Activated CD4-positive, alpha-beta T cell treated with anti-CD3 and anti-CD28 coated beads for 36 hours (primary cell): ENCODE measurements at regions not wholly inside any gene's neighbourhood (a gene's known extent, or its start where the extent isn't known, plus 50 kb on each side); places are given as distances from the start of the nearest gene placed in this dataset.

Experiments
- ATAC-seq: fragments of 200-7000 bp; cut with Tn5 transposase; one replicate; pipeline ENCODE4 v1.10.0; 2021; ENCODE audit warnings: mild to moderate bottlenecking, moderate library complexity
- CTCF ChIA-PET: fragments of 350-600 bp; sonication (Branson Sonifier 250); formaldehyde crosslinking; loops from one replicate; lab custom pipeline; 2021; ENCODE audit warnings: antibody characterized with exemption; lab: Charles Lee
- POLR2A ChIA-PET: fragments of 350-600 bp; sonication (Branson Sonifier 250); formaldehyde crosslinking; loops from one replicate; lab custom pipeline; 2021; ENCODE audit warnings: antibody characterized with exemption, inconsistent platforms; lab: Charles Lee
- DNase-seq: peaks from one replicate; pipeline ENCODE4 v3.0.0-alpha.2; 2020
- H3K27ac Mint-ChIP-seq: one replicate; pipeline ENCODE4 v1.8.0; 2021; ENCODE audit warnings: mixed read lengths
- H3K27me3 Mint-ChIP-seq: one replicate; pipeline ENCODE4 v1.8.0; 2021; ENCODE audit warnings: mixed read lengths
- H3K36me3 Mint-ChIP-seq: one replicate; pipeline ENCODE4 v1.8.0; 2021; ENCODE audit warnings: low read depth, mixed read lengths
- H3K4me1 Mint-ChIP-seq: one replicate; pipeline ENCODE4 v1.8.0; 2021; ENCODE audit warnings: mixed read lengths
- H3K4me3 Mint-ChIP-seq: one replicate; pipeline ENCODE4 v1.8.0; 2021; ENCODE audit warnings: mild to moderate bottlenecking, moderate library complexity, mixed read lengths
- H3K9me3 Mint-ChIP-seq: one replicate; pipeline ENCODE4 v1.8.0; 2021; ENCODE audit warnings: low read depth, mixed read lengths
- intact Hi-C, 2 experiments: fragments of 100-400 bp; cut with DNase I in 1 of 2; cut with micrococcal nuclease in 1 of 2; formaldehyde crosslinking; loops; one replicate each; pipeline versions ENCODE4 v1.14.2 to v1.15.1; 2022 to 2024; cut with DNase I, micrococcal nuclease

DNA sequence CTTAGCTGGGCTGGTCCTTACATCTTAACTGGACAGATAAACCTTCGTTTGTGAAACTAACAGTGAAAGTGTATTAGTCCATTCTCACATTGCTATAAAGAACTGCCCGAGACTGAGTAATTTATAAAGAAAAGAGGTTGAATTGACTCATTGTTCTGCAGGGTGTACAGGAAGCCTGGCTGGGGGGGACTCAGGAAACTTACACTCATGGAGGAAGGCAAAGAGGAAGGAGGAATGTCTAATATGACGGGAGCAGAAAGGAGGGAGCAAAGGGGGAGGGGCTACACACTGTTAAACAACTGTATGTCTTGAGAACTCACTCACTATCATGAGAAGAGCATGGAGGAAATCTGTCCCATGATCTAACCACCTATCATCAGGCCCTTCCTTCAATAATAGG lies 1566.5 kb upstream of the PCDH7 start:
- H3K36me3 Mint-ChIP-seq: no peaks in the 10 kb centered on the region
- DNase-seq (no peak), ATAC-seq (no peak)
- H3K4me1 Mint-ChIP-seq: no peaks in the 10 kb centered on the region
- no peak overlapping the region for H3K27ac Mint-ChIP-seq
- H3K27me3 Mint-ChIP-seq: no peaks in the 10 kb centered on the region
- no peak overlapping the region for H3K4me3 Mint-ChIP-seq
- POLR2A ChIA-PET: no interaction called here
- CTCF ChIA-PET: no interaction called here
- intact Hi-C loops: no loop called here
- peaks cover 3% of the 10 kb centered on the region for H3K9me3 Mint-ChIP-seq

- ATAC-seq (no peak), DNase-seq (no peak)
- Mint-ChIP-seq H3K27me3 (no peaks in the 10 kb centered on the region), H3K4me1 (no peaks in the 10 kb centered on the region), H3K36me3 (no peaks in the 10 kb centered on the region), H3K27ac (no peak overlapping the region), H3K9me3 (peaks cover 11% of the 10 kb centered on the region), H3K4me3 (no peak overlapping the region)
- intact Hi-C loops: no loop called here
- POLR2A ChIA-PET: no interaction called here
- CTCF ChIA-PET: no interaction called here
These were observed 1544.9 kb upstream of the PCDH7 start for GRCh38 chr4:29175291-29175690.

DNA sequence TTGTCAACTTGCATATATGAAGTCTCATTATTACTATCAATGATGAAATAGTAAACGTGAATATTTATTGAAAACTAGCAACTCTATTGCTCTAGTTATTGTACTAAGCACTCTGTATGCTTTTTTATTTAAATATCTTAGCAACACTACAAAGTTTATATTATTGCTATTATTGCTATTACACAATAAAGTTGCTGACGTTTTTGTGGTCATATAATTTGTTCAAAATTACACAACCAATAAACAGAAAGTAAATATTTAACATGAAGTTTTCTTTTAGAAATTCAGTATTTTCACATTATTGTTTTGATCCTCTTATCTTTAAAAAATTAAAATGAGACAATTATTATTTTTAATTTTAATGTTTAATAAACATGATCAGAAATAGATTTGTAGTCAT lies 1521.1 kb upstream of the PCDH7 start:
- ChIA-PET POLR2A (no interaction called here), CTCF (no interaction called here)
- intact Hi-C loops: no loop called here
- no peak overlapping the region for H3K4me3 Mint-ChIP-seq
- no peak overlapping the region for H3K27ac Mint-ChIP-seq
- ATAC-seq (no peak), DNase-seq (no peak)
- H3K9me3 Mint-ChIP-seq: no peaks in the 10 kb centered on the region
- H3K36me3 Mint-ChIP-seq: no peaks in the 10 kb centered on the region
- no peaks in the 10 kb centered on the region for H3K27me3 Mint-ChIP-seq
- H3K4me1 Mint-ChIP-seq: no peaks in the 10 kb centered on the region

DNA sequence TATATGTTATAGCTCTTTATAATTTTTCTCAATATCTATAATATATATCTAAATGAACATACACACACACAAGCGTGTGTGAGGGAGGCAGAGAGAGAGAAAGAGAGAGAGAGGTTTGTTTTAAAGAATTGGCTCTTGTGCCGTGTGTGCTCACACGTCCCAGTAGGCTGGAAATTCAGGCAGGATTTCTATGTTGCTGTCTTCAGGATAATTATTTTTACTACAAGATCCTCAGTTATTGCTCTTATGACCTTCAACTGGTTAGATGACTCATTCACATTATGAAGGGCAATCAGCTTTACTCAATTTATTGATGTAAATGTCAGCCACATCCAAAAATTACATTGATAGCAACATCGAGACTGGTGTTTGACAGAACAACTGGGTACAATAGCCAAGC lies 1520.7 kb upstream of the PCDH7 start:
- ChIA-PET POLR2A (no interaction called here), CTCF (no interaction called here)
- no peaks in the 10 kb centered on the region for H3K27me3 Mint-ChIP-seq
- H3K36me3 Mint-ChIP-seq: no peaks in the 10 kb centered on the region
- no peak overlapping the region for H3K4me3 Mint-ChIP-seq
- ATAC-seq (no peak), DNase-seq (no peak)
- intact Hi-C loops: no loop called here
- H3K27ac Mint-ChIP-seq: no peak overlapping the region
- H3K4me1 Mint-ChIP-seq: no peaks in the 10 kb centered on the region
- H3K9me3 Mint-ChIP-seq: no peaks in the 10 kb centered on the region

GRCh38 chr4:29213020-29213419 lies 1507.1 kb upstream of the PCDH7 start:
- H3K9me3 Mint-ChIP-seq: peaks cover 5% of the 10 kb centered on the region
- POLR2A ChIA-PET: no interaction called here
- H3K27ac Mint-ChIP-seq: no peak overlapping the region
- CTCF ChIA-PET: interaction anchor here (0.7 kb wide), 1 partner anchor 488 kb away, joined by 3 read pairs; no protein-coding TSS in a partner anchor
- H3K4me3 Mint-ChIP-seq: no peak overlapping the region
- DNase-seq: no peak
- ATAC-seq: no peak
- no peaks in the 10 kb centered on the region for H3K4me1 Mint-ChIP-seq
- H3K27me3 Mint-ChIP-seq: no peaks in the 10 kb centered on the region
- intact Hi-C loops: no loop called here
- H3K36me3 Mint-ChIP-seq: no peaks in the 10 kb centered on the region

- Mint-ChIP-seq H3K36me3 (no peaks in the 10 kb centered on the region), H3K27me3 (no peaks in the 10 kb centered on the region), H3K9me3 (peaks cover 4% of the 10 kb centered on the region), H3K4me3 (no peak overlapping the region), H3K4me1 (no peaks in the 10 kb centered on the region), H3K27ac (no peak overlapping the region)
- CTCF ChIA-PET: no interaction called here
- POLR2A ChIA-PET: no interaction called here
- DNase-seq (no peak), ATAC-seq (no peak)
- intact Hi-C loops: no loop called here
These were observed 1499.4 kb upstream of the PCDH7 start for GRCh38 chr4:29220761-29221160.

- Mint-ChIP-seq H3K9me3 (peaks cover 5% of the 10 kb centered on the region), H3K27ac (no peak overlapping the region)
- POLR2A ChIA-PET: no interaction called here
These were observed 1495.3 kb upstream of the PCDH7 start for GRCh38 chr4:29224911-29225310.

DNA sequence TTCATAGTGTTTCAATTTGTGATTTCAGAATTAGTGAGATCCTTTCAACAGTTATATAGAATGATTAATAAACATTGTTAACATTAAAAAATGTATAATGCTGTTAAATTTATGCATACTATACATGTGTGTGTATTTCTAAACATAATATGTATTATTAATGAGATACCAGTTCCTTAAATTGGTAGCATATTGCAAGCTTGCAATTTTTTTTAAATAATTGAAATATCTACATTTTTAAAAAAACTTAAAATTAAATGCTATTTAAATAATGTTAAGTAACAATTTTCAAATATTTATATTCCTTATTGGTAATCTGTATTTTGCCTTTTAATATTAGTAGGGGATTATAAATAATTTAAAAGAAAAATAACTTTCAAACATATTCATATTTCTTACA lies 1479.5 kb upstream of the PCDH7 start:
- Mint-ChIP-seq H3K27ac (no peak overlapping the region), H3K4me1 (no peaks in the 10 kb centered on the region), H3K27me3 (no peaks in the 10 kb centered on the region), H3K4me3 (no peak overlapping the region), H3K9me3 (peaks cover 10% of the 10 kb centered on the region), H3K36me3 (no peaks in the 10 kb centered on the region)
- CTCF ChIA-PET: no interaction called here
- POLR2A ChIA-PET: no interaction called here
- ATAC-seq (no peak), DNase-seq (no peak)
- intact Hi-C loops: no loop called here

More at GRCh38 chr4:29224911-29225310, 1495.3 kb upstream of the PCDH7 start:
- intact Hi-C loops: no loop called here
- H3K4me3 Mint-ChIP-seq: no peak overlapping the region
- CTCF ChIA-PET: no interaction called here
- H3K36me3 Mint-ChIP-seq: no peaks in the 10 kb centered on the region
- H3K27me3 Mint-ChIP-seq: no peaks in the 10 kb centered on the region
- H3K4me1 Mint-ChIP-seq: no peaks in the 10 kb centered on the region
- no peak for DNase-seq
- ATAC-seq: no peak

- intact Hi-C loops: no loop called here
- Mint-ChIP-seq H3K9me3 (peaks cover 9% of the 10 kb centered on the region), H3K4me1 (no peaks in the 10 kb centered on the region), H3K4me3 (no peak overlapping the region), H3K27me3 (no peaks in the 10 kb centered on the region), H3K27ac (no peak overlapping the region), H3K36me3 (no peaks in the 10 kb centered on the region)
- POLR2A ChIA-PET: no interaction called here
- no peak for DNase-seq
- CTCF ChIA-PET: no interaction called here
- ATAC-seq: no peak
These were observed 1477.1 kb upstream of the PCDH7 start for GRCh38 chr4:29243054-29243453.

DNA sequence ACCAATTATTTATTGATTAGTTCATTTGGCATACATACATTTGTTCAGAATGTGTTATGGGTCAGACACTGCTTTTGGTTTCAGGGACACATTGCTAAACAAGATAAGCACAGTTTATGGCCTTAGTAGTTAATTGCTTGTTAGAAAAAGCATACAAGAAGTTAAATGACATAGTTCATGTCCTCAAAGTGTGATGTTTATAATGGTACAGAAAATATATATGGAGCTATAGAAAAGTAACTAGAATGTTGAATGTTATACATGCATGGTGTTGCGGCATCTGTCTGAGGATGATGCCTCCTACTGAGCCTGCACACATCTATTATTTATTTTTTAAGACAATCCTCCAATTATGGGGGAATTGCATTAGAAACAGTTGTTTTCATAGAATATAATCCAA lies 1476.3 kb upstream of the PCDH7 start:
- Mint-ChIP-seq H3K27ac (no peak overlapping the region), H3K36me3 (no peaks in the 10 kb centered on the region), H3K4me1 (no peaks in the 10 kb centered on the region), H3K4me3 (no peak overlapping the region), H3K9me3 (peaks cover 11% of the 10 kb centered on the region), H3K27me3 (no peaks in the 10 kb centered on the region)
- no peak for DNase-seq
- POLR2A ChIA-PET: no interaction called here
- ATAC-seq: no peak
- intact Hi-C loops: no loop called here
- CTCF ChIA-PET: no interaction called here

- Mint-ChIP-seq H3K4me3 (no peak overlapping the region), H3K36me3 (no peaks in the 10 kb centered on the region), H3K9me3 (peaks cover 17% of the 10 kb centered on the region), H3K4me1 (no peaks in the 10 kb centered on the region), H3K27me3 (no peaks in the 10 kb centered on the region), H3K27ac (no peak overlapping the region)
- intact Hi-C loops: no loop called here
- POLR2A ChIA-PET: no interaction called here
- ATAC-seq: no peak
- DNase-seq: no peak
- CTCF ChIA-PET: no interaction called here
These were observed 1460.6 kb upstream of the PCDH7 start for GRCh38 chr4:29259556-29259955.

DNA sequence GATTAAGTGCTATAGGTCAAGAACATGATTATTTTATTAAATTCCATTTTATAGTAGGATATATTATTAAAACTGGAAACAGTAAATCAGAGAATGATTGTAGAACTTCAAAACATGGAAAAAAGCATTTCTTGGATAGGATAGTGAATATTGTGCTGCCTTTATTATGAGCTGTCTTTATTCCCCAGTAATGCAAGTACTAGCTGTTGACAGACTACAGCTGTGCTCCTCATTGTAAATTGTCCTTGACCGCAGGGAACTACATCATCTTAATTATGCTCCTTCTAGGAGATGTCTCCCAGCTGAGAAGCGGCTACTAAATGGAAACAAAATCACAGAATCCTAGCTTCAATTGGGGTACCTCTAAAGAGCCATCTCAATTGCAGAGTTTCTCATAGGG lies 1457.2 kb upstream of the PCDH7 start:
- H3K27me3 Mint-ChIP-seq: no peaks in the 10 kb centered on the region
- CTCF ChIA-PET: no interaction called here

GRCh38 chr4:29276150-29276549 lies 1444.0 kb upstream of the PCDH7 start:
- no peak for DNase-seq
- H3K4me3 Mint-ChIP-seq: no peak overlapping the region
- POLR2A ChIA-PET: no interaction called here
- CTCF ChIA-PET: no interaction called here
- intact Hi-C loops: no loop called here
- ATAC-seq: no peak
- H3K36me3 Mint-ChIP-seq: no peaks in the 10 kb centered on the region
- H3K4me1 Mint-ChIP-seq: no peaks in the 10 kb centered on the region
- no peak overlapping the region for H3K27ac Mint-ChIP-seq
- no peaks in the 10 kb centered on the region for H3K27me3 Mint-ChIP-seq
- peaks cover 13% of the 10 kb centered on the region for H3K9me3 Mint-ChIP-seq

More for the DNA sequence above, 1457.2 kb upstream of the PCDH7 start:
- intact Hi-C loops: no loop called here
- POLR2A ChIA-PET: no interaction called here
- DNase-seq: no peak
- no peak for ATAC-seq
- H3K9me3 Mint-ChIP-seq: peaks cover 20% of the 10 kb centered on the region
- no peak overlapping the region for H3K4me3 Mint-ChIP-seq
- H3K4me1 Mint-ChIP-seq: no peaks in the 10 kb centered on the region
- H3K36me3 Mint-ChIP-seq: no peaks in the 10 kb centered on the region
- H3K27ac Mint-ChIP-seq: no peak overlapping the region
